MM.1S (cell line): ENCODE measurements at regions not wholly inside any gene's neighbourhood (a gene's known extent, or its start where the extent isn't known, plus 50 kb on each side); places are given as distances from the start of the nearest gene placed in this dataset.

Experiments used
- EZH2 ChIP-seq: fragments of 300-600 bp; sonication (generic); optimal IDR thresholded peaks from 2 replicates; pipeline ENCODE3; 2017; ENCODE audit warnings: low read depth, mild to moderate bottlenecking, antibody characterized with exemption, low read length, mixed read lengths
- EZH2phosphoT487 ChIP-seq: fragments of 300-600 bp; sonication (generic); IDR thresholded peaks from 2 replicates; pipeline ENCODE4 v1.6.1; 2018; ENCODE audit warnings: antibody characterized with exemption, low read length
- TF ChIP-seq, protein P1 (sequence below): fragments of 300-600 bp; sonication (generic); IDR thresholded peaks from 2 replicates; pipeline ENCODE4 v1.5.1; 2016; ENCODE audit warnings: antibody characterized with exemption, low read length, mixed read lengths

DNA sequence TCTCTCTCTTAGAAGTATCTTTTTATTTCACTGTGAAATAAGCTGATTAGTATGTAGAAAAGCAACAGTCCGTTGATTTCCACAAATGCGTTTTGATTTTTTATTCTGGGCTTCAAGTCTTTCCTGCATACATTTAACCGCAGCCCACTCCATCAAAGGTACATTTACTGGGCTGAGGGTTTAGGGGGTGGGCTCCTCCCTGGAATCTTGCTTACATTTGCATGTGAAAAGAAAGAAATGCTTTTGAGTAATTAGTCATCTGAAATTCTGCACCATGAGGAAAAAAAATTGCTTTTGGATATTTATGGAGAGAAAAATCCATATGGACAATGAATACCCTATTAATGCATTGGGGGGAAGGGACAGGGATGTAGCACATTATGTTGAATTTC lies 178.3 kb upstream of the MCHR2 start:
- TF ChIP-seq, protein P1, sequence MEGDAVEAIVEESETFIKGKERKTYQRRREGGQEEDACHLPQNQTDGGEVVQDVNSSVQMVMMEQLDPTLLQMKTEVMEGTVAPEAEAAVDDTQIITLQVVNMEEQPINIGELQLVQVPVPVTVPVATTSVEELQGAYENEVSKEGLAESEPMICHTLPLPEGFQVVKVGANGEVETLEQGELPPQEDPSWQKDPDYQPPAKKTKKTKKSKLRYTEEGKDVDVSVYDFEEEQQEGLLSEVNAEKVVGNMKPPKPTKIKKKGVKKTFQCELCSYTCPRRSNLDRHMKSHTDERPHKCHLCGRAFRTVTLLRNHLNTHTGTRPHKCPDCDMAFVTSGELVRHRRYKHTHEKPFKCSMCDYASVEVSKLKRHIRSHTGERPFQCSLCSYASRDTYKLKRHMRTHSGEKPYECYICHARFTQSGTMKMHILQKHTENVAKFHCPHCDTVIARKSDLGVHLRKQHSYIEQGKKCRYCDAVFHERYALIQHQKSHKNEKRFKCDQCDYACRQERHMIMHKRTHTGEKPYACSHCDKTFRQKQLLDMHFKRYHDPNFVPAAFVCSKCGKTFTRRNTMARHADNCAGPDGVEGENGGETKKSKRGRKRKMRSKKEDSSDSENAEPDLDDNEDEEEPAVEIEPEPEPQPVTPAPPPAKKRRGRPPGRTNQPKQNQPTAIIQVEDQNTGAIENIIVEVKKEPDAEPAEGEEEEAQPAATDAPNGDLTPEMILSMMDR, result no peak
- no peak for TF ChIP-seq EZH2
- no peak for TF ChIP-seq EZH2phosphoT487
